KMS-11 (cell line): ENCODE measurements at regions not wholly inside any gene's neighbourhood (a gene's known extent, or its start where the extent isn't known, plus 50 kb on each side); places are given as distances from the start of the nearest gene placed in this dataset.

Experiments
- H2AFZ ChIP-seq: fragments of 200-600 bp; sonication (generic); 2 replicates; pipeline ENCODE4 v1.6.1; 2016; ENCODE audit warnings: antibody characterized with exemption, mixed run types, low read depth
- H3K27ac ChIP-seq: fragments of 200-600 bp; sonication (generic); 2 replicates; pipeline ENCODE4 v1.6.1; 2016; ENCODE audit warnings: mild to moderate bottlenecking, mixed run types
- H3K27me3 ChIP-seq: fragments of 200-600 bp; sonication (generic); 2 replicates; pipeline ENCODE4 v1.6.1; 2017; ENCODE audit warnings: mild to moderate bottlenecking, low read depth, mixed run types, moderate library complexity; ENCODE audit not compliant: insufficient read depth
- H3K36me3 ChIP-seq: fragments of 200-600 bp; sonication (generic); 2 replicates; pipeline ENCODE4 v1.6.1; 2017; ENCODE audit warnings: mild to moderate bottlenecking, mixed run types; ENCODE audit not compliant: insufficient read depth
- H3K4me1 ChIP-seq: fragments of 200-600 bp; sonication (generic); 2 replicates; pipeline ENCODE4 v1.6.1; 2016; ENCODE audit warnings: mild to moderate bottlenecking, low read depth, mixed run types; ENCODE audit not compliant: poor library complexity, severe bottlenecking
- H3K4me2 ChIP-seq: fragments of 200-600 bp; sonication (generic); 2 replicates; pipeline ENCODE4 v1.7.0; 2016; ENCODE audit warnings: mild to moderate bottlenecking, mixed run types
- H3K4me3 ChIP-seq: fragments of 200-600 bp; sonication (generic); IDR thresholded peaks from 2 replicates; pipeline ENCODE4 v1.6.1; 2017; ENCODE audit warnings: low read depth, low read length, mixed read lengths; ENCODE audit not compliant: insufficient read depth
- H3K79me2 ChIP-seq: fragments of 200-600 bp; sonication (generic); 2 replicates; pipeline ENCODE4 v1.6.1; 2016; ENCODE audit warnings: low read depth, mixed run types; ENCODE audit not compliant: insufficient read depth
- H3K9ac ChIP-seq: fragments of 200-600 bp; sonication (generic); 2 replicates; pipeline ENCODE4 v1.6.1; 2016; ENCODE audit warnings: mild to moderate bottlenecking, mixed run types
- H4K20me1 ChIP-seq: fragments of 200-600 bp; sonication (generic); 2 replicates; pipeline ENCODE4 v1.6.1; 2016; ENCODE audit warnings: mild to moderate bottlenecking, mixed run types; ENCODE audit not compliant: insufficient read depth
- CTCF ChIP-seq: fragments of 200-600 bp; sonication (generic); conservative IDR thresholded peaks from 2 replicates; pipeline ENCODE4 v1.6.1; 2017; ENCODE audit warnings: low read depth, mild to moderate bottlenecking, antibody characterized with exemption, low read length, moderate library complexity, mixed read lengths

- Histone ChIP-seq H3K36me3 (no peaks in the 10 kb centered on the region), H3K4me3 (no peak overlapping the region), H3K4me1 (no peaks in the 10 kb centered on the region), H3K9ac (no peak overlapping the region), H3K27ac (no peak overlapping the region), H3K4me2 (no peak overlapping the region), H3K79me2 (no peaks in the 10 kb centered on the region), H4K20me1 (no peaks in the 10 kb centered on the region), H3K27me3 (no peaks in the 10 kb centered on the region), H2AFZ (no peak overlapping the region)
- no peak for TF ChIP-seq CTCF
Measured at GRCh38 chr4:85368932-85369331, 106.0 kb upstream of the ARHGAP24 start.

- H2AFZ ChIP-seq = 0 out of 2 replicates have a peak overlapping the region, but pooled peaks have one; percentile 8
- no peak overlapping the region for H3K4me3 ChIP-seq
- no peaks in the 10 kb centered on the region for H3K36me3 ChIP-seq
- no peaks in the 10 kb centered on the region for H4K20me1 ChIP-seq
- no peak overlapping the region for H3K9ac ChIP-seq
- H3K79me2 ChIP-seq = no peaks in the 10 kb centered on the region
- H3K27me3 ChIP-seq = no peaks in the 10 kb centered on the region
- no peaks in the 10 kb centered on the region for H3K4me1 ChIP-seq
- no peak overlapping the region for H3K27ac ChIP-seq
- TF ChIP-seq CTCF = no peak
- no peak overlapping the region for H3K4me2 ChIP-seq
Measured at GRCh38 chr4:85369703-85370380, 105.1 kb upstream of the ARHGAP24 start.

GRCh38 chr4:85370400-85371032 is 104.4 kb upstream of the ARHGAP24 start:
- H3K4me1 ChIP-seq = no peaks in the 10 kb centered on the region
- H3K79me2 ChIP-seq = no peaks in the 10 kb centered on the region
- no peaks in the 10 kb centered on the region for H3K36me3 ChIP-seq
- no peak overlapping the region for H3K4me2 ChIP-seq
- H3K9ac ChIP-seq = no peak overlapping the region
- peak; percentile 88 for TF ChIP-seq CTCF
- no peaks in the 10 kb centered on the region for H3K27me3 ChIP-seq
- H3K4me3 ChIP-seq = no peak overlapping the region
- no peak overlapping the region for H3K27ac ChIP-seq
- 0 out of 2 replicates have a peak overlapping the region, but pooled peaks have one; percentile 8 for H2AFZ ChIP-seq
- H4K20me1 ChIP-seq = no peaks in the 10 kb centered on the region

- H3K4me1 ChIP-seq = no peaks in the 10 kb centered on the region
- no peaks in the 10 kb centered on the region for H4K20me1 ChIP-seq
- no peaks in the 10 kb centered on the region for H3K36me3 ChIP-seq
- no peaks in the 10 kb centered on the region for H3K27me3 ChIP-seq
- no peak for TF ChIP-seq CTCF
- no peak overlapping the region for H3K4me3 ChIP-seq
- H3K27ac ChIP-seq = no peak overlapping the region
- no peak overlapping the region for H3K9ac ChIP-seq
- H3K79me2 ChIP-seq = no peaks in the 10 kb centered on the region
- H3K4me2 ChIP-seq = no peak overlapping the region
- H2AFZ ChIP-seq = no peak overlapping the region
Measured at GRCh38 chr4:85372966-85373365, 102.0 kb upstream of the ARHGAP24 start.
